SHP77 (cell line): ENCODE measurements at regions not wholly inside any gene's neighbourhood (a gene's known extent, or its start where the extent isn't known, plus 50 kb on each side); places are given as distances from the start of the nearest gene placed in this dataset.

ENCODE experiments used
- DNase-seq, 2 experiments: peaks; one replicate each; lab custom pipeline; 2025; lab: John Stamatoyannopoulos, UW

GRCh38 chr10:6648894-6649720 is 69.0 kb upstream of the PRKCQ start:
- DNase-seq, result no peak

DNA sequence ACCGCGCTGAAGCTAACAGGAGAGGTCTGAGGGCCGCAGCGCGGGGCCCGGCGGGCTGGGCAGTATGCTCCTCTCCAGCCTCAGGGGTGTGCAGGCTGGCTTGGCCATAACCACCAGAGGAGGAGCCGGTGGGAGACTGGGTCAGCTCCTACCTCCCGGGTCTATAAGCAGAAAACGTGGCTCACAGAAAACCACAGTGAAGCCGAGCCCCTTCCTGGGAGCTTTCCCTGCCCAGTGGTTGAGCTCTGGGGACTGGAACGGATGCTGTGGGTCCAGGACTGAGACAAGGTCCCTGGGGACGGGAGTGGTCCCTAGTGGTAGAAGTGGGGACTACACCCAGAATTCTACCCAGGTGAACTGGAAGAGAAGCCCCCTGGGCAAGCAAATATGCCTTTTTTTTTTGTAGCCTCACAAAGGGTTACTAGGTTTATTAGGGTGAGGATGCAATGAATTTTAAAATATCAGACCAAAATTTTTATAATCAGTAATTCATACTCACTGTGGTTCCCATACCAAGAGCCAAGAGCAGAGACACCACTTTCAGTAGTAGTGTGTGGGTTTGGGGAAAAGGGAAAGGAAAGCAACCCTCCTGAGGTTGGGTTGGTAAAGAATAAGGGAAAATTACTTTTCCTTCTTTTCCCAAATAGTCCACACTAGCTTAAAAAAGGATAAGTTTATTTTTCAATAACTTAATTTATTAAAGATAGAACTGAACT is 67.9 kb upstream of the PRKCQ start:
- DNase-seq, result peak in 1 of 2 experiments; percentile 18

DNA sequence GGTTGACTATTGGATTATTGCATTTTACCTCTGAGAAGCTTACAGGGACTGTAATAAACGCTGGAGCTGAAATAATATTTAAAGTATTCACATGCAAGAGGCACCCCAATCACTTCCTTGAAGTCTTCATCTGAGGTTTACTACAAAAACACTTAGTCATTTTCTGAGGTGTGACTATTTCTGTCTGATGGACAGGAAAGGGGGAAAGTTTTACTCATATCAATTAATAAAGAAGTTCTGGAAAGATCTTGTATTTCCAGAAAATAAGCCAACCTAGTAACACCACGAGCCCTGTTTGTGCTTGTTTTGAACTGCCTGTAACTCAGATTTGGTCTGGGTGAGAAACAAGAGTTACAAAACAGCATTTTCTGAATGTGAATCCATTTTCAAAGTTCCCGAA is 63.9 kb upstream of the PRKCQ start:
- DNase-seq, result no peak

DNA sequence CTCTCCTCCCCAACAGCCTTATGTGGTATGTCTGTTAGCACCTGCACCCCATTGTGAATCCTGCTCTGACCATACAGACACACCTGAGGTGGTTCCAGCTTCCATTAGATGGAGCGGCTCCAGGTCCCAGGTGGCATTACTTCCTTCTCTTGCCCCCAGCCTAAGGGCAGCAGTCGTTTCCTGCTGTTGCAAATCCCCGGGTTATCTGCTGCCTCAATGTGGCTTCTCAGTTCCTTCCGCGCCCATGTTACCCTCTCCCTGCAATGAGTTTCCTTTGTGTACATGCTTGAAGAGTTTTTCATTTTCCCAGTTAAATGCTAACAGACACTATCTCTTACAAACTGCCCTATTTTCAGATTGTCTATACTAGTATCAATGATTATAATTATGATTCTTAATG is 62.8 kb upstream of the PRKCQ start:
- DNase-seq, result no peak

- DNase-seq, result no peak
These were observed 60.5 kb upstream of the PRKCQ start for GRCh38 chr10:6640433-6641040.

DNA sequence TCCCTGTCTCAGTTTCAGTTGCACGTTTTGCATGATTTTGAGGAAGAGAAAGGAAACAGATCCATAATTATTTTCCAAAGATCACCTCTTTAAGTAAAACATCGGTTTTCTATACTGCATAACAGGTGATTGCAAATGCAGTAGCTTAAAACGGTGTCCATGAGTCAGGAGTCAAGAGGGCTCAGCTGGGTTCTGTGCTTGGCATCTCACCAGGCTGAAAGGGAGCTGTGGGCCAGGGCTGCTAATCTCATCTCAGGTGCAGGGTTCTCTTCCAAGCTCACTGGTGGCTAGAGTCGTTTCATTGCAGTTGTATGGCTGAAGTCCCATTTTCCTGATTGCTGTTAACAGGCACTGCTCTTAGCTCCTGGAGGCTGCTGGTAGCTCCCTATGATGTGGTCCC is 57.0 kb upstream of the PRKCQ start:
- DNase-seq, result no peak

DNA sequence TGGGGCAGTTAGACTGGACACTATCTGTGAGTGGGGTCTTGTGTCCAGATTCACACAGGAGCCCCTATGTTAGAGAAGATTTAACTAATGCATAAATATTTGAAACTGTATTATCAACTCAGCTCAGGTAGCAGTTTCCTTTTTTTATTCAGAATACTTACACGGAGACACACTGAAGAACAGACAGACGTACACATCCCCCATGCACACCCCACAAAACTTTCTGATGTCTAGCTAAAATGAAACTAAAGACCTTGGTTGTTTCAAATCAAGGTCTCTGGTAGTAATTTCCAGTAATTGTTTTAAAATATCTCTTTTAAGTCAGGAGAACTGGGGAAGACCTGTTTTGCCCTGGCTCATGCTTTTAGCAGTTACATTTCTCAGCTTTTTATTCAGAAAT is 55.7 kb upstream of the PRKCQ start:
- no peak for DNase-seq
